NCI-H1092 (cell line): ENCODE measurements at regions not wholly inside any gene's neighbourhood (a gene's known extent, or its start where the extent isn't known, plus 50 kb on each side); places are given as distances from the start of the nearest gene placed in this dataset.

ENCODE experiments used
- DNase-seq: peaks from one replicate; lab custom pipeline; 2025; lab: John Stamatoyannopoulos, UW

- no peak for DNase-seq
Measured at GRCh38 chr5:2262620-2263019, 379.9 kb upstream of the IRX4 start.

DNA sequence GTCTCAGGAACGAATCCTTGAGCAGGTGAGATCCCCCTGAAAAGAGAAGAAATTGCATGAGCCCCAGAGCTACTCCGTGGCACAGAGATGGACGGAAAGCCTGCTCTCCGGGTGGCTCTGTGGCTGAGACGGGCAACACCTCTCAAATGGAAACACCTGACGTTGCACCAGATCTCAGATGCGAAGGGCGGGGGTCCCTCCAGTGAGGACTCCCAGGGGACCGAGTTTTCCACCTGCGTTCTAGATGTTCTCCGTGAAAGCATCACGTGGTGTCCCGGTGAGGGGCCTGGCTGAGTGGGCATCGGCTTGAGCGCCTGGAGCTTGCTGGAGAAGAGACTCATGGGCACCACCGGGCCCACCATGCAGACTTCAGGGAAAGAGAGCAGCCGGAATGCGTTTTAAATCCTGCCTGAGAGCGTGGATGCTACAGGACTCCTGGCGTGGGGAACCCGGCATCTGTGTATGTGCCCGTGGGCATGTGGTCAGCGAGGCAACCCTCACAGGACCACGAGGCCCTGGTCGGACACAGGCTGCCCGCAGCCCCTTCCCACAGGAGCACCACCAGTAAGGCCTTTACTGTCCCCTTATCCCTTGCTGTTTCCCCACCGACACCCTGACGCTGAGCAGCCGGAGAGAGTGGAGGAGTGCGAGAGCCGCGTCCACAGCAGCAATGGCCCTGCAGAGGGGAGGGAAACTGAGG is 378.4 kb upstream of the IRX4 start:
- no peak for DNase-seq

DNA sequence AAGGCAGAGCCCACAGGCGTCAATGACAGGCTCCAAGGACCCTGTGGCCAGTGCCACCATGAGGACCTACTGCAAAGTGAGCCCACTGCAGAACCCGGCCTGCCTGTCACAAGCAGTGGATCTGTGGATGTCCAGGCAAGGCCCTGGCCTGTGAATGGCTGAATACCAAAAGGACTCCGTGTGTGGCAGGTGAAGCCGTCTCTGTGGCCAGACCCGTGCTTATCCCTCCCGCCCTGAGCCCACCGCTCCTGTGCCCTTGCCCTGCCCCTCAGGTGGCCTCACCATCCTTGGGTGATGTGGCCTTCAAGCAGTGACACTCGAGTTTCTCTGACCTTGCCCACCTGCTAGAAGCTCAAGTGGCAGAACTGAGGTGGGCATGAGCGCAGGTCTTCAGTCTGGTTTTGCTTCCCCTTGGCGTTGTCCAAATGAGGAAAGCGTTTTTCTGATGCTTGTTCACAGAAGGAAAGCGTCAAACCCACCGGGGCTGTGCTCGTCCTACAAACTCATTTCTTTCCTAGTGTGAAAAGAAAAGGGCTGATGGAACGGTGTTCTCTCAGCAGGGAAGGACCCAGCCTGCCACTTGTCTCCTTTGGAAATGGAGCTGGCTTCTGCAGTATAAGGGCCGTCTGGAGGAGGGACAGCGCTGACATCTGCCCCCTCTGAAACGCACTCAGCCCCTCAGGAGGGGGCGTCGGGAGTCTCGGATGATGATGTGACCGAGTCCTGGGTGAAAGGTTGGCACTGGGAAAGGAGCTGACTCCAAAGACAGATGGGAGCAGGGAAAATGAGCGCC is 377.7 kb upstream of the IRX4 start:
- DNase-seq, result no peak

DNA sequence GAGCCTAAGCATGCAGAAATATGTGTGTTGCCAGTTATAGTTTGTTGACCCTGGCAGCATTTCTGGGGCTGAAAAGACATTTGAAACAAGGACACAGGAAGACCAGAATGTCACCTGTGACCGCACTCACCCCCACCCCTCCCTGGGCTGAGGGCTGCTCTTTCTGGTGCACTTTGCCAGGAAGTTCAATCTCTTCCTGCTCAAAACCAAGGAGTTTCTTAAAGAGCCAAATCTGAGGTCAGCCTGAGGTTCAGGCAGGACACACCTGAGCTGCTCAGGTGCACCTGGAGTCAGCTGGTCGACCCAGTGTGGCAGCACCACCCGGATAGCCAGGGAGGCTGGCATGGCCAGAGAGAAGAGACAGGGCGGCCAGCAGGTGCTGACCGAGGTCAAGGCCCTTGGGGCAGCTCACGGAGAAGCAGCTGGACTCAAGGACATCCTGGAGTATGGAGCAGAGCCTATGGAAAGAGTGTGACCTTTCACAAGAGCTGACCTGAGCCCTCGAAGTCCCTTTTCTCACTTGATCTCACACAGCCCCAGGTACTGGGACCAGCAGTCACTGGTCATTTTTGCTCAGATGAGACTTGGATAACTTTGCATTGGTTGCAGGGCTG is 376.9 kb upstream of the IRX4 start:
- no peak for DNase-seq

DNA sequence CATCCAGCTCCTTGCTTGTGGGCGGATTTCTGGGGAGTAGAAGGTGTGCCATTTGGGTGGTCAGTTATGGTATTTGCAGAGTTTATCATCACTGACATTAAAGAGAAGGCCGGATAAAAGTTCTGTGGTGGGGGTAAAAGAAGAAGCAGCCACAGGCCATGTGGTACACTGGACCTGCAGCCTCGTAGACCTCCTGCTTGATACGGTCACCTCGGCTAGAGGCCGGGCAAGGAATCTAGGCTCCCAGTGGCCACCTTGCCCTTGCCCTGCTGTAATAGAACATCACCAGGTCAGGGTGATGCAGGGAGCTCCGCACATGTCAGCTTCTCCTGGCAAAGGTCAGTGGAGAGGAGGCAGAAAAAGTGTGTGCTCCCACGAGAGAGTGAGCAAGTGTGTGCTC is 376.1 kb upstream of the IRX4 start:
- DNase-seq, result no peak

- no peak for DNase-seq
Measured at GRCh38 chr5:2257326-2258244, 374.9 kb upstream of the IRX4 start.

DNA sequence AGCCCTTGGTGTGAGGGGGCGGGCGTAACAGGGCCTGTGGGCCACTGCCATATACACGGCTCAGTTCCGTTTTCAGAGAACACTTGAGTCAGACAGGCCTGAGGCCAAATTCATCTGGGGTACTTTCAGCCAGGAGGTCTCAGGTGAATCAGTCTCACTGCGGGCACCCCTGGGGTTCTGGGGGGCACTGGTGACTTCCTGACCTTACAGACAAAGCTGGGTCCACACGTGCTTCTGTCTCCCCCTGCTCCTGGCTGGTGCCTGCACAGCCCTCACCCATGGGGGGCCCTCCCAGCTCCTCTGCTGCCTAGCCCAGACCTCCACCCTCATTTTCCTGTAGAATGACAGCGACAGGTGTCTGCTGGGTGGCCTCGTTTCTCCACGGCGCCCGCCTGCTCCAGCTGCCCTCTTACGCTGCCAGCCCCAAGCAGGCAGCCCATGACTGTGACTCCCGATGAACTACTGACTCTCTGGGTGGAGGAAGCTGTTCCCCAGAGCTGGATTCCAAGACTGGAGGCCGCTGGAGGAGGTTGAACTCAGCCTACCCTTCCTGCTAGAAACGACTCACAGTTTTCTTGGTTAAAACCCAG is 374.1 kb upstream of the IRX4 start:
- no peak for DNase-seq

DNA sequence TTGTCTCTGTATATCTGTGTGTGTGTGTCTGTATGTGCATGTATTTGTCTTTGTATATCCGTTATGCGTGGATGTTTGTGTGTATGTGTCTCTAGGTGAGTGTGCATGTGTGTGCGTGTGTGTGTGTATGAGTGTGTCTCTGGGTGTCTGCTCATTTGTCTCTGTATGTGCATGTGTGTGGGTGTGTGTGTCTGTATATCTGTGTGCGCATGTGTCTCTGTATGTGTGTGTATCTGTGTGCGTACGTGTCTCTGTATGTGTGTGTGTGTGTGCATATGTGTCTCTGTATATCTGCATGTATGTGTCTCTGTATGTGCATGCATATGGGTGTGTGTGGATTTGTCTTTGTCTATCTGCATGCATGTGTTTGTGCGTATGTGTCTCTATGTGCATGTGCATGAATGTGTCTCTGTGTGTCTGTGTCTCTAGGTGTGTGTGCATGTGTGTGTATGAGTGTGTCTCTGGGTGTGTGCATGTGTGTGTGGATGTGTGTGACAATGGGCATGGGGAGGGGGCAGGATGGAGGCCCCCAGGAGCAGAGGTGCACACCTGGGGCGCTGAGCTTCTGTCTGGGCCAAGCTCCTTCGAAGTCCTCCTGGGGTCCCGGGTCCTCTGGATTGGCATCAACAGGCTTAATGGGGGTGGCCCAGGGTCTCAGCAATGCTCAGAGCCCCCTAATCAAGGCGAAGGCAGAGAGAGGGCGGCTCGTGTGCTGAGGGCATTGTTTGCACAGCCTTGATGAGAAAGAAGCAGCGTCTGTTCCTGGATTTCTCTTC is 373.4 kb upstream of the IRX4 start:
- DNase-seq, result no peak

GRCh38 chr5:2254880-2255750 is 372.4 kb upstream of the IRX4 start:
- DNase-seq, result no peak

DNA sequence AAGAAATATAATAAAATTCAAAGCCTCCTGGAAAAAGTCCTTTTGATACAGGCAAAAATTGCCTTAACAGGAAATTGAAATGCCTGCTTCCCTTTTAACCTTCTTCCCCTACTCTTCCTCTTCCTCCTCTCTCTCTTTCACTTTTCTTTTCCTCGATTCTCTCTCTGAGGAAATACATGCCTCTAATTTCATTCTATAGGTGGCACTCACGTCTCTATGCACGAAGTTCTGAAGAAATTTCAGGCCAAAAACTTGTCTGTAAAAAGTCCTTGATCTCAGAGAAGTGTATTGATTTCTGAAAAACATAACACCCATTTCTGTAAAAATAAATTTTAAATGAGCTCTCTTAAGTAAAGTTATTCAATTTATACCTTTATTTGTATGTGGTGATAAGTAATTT is 371.7 kb upstream of the IRX4 start:
- DNase-seq, result no peak

DNA sequence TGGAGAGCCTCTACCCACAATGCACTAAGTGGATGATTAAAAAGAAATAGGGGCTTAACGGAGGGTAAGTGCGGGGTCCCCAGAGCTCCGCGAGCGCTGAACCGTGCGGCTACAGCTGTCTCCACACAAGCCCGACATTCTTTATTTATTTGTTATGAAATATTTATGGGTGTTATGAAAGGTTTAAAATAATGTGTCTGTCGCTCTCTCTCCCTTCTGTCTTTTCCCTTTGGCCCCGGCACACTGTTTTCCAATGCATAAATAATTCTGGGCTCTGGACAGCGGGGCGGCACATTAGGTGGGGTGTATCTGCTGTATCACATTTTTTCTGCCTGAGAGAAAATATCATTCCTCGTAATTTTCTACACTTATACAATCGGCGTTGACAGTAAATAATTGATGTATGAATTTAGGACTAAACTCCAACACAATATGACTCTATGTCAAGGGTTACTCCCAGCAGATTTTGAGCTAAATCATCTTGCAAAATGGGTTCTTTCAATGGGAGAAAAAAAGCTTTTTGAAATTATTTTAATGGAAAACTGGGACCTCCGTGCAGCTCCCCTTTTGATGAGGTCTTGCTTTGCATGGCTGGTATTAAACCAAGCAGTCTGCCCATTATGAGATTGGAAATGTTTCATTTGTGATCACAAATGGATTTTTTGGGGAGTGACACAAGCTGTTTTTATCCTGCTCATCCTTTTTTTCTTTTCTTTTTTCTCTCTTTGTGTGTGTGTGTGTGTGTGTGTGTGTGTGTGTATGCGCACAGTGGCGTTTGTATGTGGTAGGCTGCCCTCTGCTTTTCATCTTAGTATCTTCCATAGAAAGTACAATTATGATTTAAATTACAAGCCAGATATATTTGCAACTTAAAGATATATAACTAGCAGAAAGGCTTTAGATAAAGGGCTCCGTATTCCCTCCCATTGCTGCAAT is 370.6 kb upstream of the IRX4 start:
- no peak for DNase-seq

DNA sequence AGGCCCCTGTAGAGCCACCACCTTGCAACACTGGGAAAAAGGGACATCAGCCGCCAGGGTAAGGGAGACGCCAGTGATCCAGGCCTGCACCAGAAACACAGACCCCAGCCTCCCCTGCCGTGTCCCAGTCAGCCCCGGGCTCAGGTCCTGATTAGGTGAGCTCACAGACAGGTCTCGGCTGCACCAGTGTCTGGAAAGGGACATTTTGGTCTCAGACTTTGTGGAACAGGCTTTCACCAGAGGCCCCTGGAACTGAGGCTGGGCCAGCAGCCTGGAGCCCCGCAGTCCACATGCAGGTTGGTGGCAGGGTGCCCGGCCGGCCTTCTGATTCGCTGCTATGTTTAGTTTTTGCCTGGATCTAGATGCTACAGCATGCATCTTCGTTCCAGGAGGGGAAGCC is 369.0 kb upstream of the IRX4 start:
- no peak for DNase-seq

GRCh38 chr5:2251298-2251697 is 368.6 kb upstream of the IRX4 start:
- no peak for DNase-seq

DNA sequence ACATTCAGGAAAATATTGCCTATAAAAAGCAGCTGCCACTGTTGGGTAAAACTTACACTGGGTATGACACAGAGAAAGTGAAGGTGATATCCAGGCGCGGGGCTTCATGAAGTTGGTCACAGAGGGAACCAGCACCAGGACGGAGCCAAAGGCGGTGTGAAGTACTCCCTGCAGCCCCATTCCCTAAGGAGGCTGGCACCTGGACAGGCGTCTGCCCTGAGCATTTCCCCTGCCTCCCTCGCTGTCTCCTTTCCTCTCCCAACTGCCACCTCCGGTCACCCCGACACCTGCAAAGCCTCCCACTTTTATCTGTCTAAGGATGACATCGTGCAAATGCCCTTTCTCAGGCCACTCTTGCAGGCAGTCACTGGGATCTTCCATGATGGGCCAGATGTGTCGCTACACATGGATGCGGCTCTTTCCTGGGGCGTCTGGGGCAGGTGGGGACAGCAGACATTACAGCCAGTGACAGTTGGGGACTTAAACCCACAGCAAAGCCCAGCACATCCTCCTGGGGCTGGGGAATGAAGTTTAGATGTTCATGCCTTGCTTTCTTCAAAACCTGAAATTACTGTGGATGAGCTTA is 367.7 kb upstream of the IRX4 start:
- no peak for DNase-seq

DNA sequence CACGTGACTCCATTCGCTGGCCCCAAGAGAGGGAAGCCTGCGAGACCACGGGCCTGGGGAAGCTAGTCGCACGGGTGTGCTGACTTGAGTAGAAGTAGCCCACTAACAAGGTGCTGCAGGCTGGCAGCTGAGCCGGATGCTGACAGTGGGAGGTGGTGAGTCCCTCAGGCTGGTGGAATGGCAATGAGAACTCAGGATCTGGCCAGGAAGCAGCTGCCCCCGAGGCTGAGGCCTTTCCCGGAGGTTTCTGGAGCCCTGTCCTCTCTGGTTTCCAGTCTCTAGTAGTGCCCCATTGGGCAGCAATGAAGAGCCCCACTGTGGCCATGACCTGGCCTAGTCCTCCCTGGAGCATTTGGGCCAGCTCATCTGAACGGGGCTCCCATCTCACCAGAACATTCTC is 366.7 kb upstream of the IRX4 start:
- DNase-seq, result no peak

DNA sequence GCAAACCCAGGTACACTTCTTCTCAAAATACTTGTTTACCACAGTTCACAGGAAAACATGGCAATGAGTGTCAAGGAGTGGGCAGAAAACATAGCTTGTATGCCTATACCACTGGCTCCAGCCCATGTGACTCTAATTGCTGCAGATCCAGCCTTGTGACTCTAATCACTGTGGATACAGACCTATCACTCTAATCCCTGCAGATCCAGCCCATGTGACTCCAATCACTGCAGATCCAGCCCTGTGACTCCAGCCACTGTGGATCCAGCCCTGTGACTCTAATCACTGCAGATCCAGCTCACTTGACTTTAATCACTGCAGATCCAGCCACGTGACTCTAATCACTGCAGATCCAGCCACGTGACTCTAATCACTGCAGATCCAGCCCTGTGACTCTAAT is 366.3 kb upstream of the IRX4 start:
- no peak for DNase-seq

- DNase-seq, result no peak
Measured at GRCh38 chr5:2242539-2242938, 359.8 kb upstream of the IRX4 start.

GRCh38 chr5:2241842-2242241 is 359.1 kb upstream of the IRX4 start:
- no peak for DNase-seq
